H1 (cell line): ENCODE measurements at regions not wholly inside any gene's neighbourhood (a gene's known extent, or its start where the extent isn't known, plus 50 kb on each side); places are given as distances from the start of the nearest gene placed in this dataset.

Experiments
- CTCF ChIA-PET: fragments of 300-600 bp; sonication (Branson Sonifier 250); formaldehyde crosslinking; loops from one replicate; lab custom pipeline; 2021; ENCODE audit not compliant: partially characterized antibody; lab: Charles Lee
- POLR2A ChIA-PET: fragments of 300-600 bp; sonication (Branson Sonifier 250); formaldehyde crosslinking; loops from one replicate; lab custom pipeline; 2021; ENCODE audit warnings: inconsistent platforms; ENCODE audit not compliant: partially characterized antibody; lab: Charles Lee
- DNase-seq, 2 experiments: peaks; one replicate each; pipeline versions ENCODE4 v3.0.0 to v3.0.0-alpha.2; 2010 to 2022; ENCODE audit warnings: low spot score in 2 of 2, low read depth in 1 of 2, mixed read lengths in 1 of 2
- FAIRE-seq: peaks from 2 replicates; lab custom pipeline; 2011; peaks lifted over from hg19 to GRCh38; lab: Jason Lieb, UNC
- H2AFZ ChIP-seq: 2 replicates; pipeline ENCODE4 v1.8.1; 2012; ENCODE audit warnings: low read length, inconsistent platforms
- H2AK5ac ChIP-seq: 2 replicates; pipeline ENCODE4 v1.6.1; 2013; ENCODE audit warnings: low read depth, low read length
- H2BK120ac ChIP-seq: replicated peaks from 2 replicates; pipeline ENCODE3; 2013; ENCODE audit warnings: low read depth, low read length, inconsistent platforms
- H2BK12ac ChIP-seq: 2 replicates; pipeline ENCODE4 v1.6.1; 2013; ENCODE audit warnings: low read depth, low read length
- H2BK15ac ChIP-seq: 2 replicates; pipeline ENCODE4 v1.6.1; 2013; ENCODE audit warnings: low read length
- H2BK20ac ChIP-seq: 2 replicates; pipeline ENCODE4 v1.6.1; 2013; ENCODE audit warnings: low read length
- H2BK5ac ChIP-seq: 2 replicates; pipeline ENCODE4 v1.6.1; 2013; ENCODE audit warnings: low read depth, low read length
- H3K14ac ChIP-seq: 2 replicates; pipeline ENCODE4 v1.6.1; 2013; ENCODE audit warnings: inconsistent platforms; ENCODE audit not compliant: insufficient read length
- H3K18ac ChIP-seq: 2 replicates; pipeline ENCODE4 v1.6.1; 2013; ENCODE audit warnings: low read length; ENCODE audit errors: extremely low read depth
- H3K23ac ChIP-seq: 2 replicates; pipeline ENCODE4 v1.6.1; 2013; ENCODE audit warnings: inconsistent platforms; ENCODE audit not compliant: insufficient read length
- H3K23me2 ChIP-seq: 2 replicates; pipeline ENCODE4 v1.6.1; 2013; ENCODE audit warnings: low read depth, low read length
- H3K27ac ChIP-seq: 2 replicates; pipeline ENCODE4 v1.6.1; 2011; ENCODE audit warnings: low read depth, low read length, inconsistent platforms
- H3K27me3 ChIP-seq, 4 experiments: replicated peaks in 1 of 4; 1 replicate in 1 of 4; 2 replicates in 3 of 4; pipeline versions ENCODE4 v1.6.1 to v1.8.1; 2011 to 2013; ENCODE audit warnings: low read length in 3 of 4, mild to moderate bottlenecking in 3 of 4, inconsistent platforms in 2 of 4, mixed read lengths in 2 of 4, moderate library complexity in 1 of 4; ENCODE audit not compliant: control insufficient read depth in 3 of 4, insufficient read depth in 3 of 4; ENCODE audit errors: extremely low read depth in 1 of 4
- H3K36me3 ChIP-seq, 4 experiments: 2 replicates each; pipeline versions ENCODE4 v1.6.1 to v1.8.1; 2011 to 2013; ENCODE audit warnings: mild to moderate bottlenecking in 4 of 4, low read length in 3 of 4, moderate library complexity in 2 of 4, control low read depth in 1 of 4, inconsistent platforms in 1 of 4; ENCODE audit not compliant: insufficient read depth in 4 of 4, control insufficient read depth in 2 of 4
- H3K4ac ChIP-seq: replicated peaks from 2 replicates; pipeline ENCODE3; 2013; ENCODE audit warnings: low read length, low read depth, mixed read lengths, inconsistent platforms; ENCODE audit not compliant: insufficient read length
- H3K4me1 ChIP-seq, 4 experiments: replicated peaks in 1 of 4; 1 replicate in 1 of 4; 2 replicates in 3 of 4; pipeline versions ENCODE4 v1.6.1 to v1.8.1; 2011 to 2013; ENCODE audit warnings: low read length in 3 of 4, inconsistent platforms in 2 of 4, mixed read lengths in 1 of 4; ENCODE audit not compliant: insufficient read depth in 4 of 4, control insufficient read depth in 3 of 4
- H3K4me2 ChIP-seq, 2 experiments: 2 replicates each; pipeline versions ENCODE4 v1.6.1 to v1.8.1; 2011 to 2013; ENCODE audit warnings: low read depth in 2 of 2, low read length in 2 of 2, control low read depth in 1 of 2, inconsistent platforms in 1 of 2, mild to moderate bottlenecking in 1 of 2; ENCODE audit not compliant: insufficient read depth in 1 of 2
- H3K4me3 ChIP-seq, 4 experiments: fragments of 200-600, 300-600 bp in 1 of 4; sonication (generic), shearing (Covaris generic), sonication (Bioruptor Twin) in 1 of 4; 2 replicates each; pipeline versions ENCODE4 v1.5.1 to v1.8.1; 2011 to 2016; ENCODE audit warnings: low read length in 4 of 4, low read depth in 3 of 4, control low read depth in 2 of 4, inconsistent platforms in 2 of 4, mild to moderate bottlenecking in 2 of 4, mixed read lengths in 1 of 4, moderate library complexity in 1 of 4; ENCODE audit not compliant: insufficient read depth in 2 of 4; ENCODE audit errors: extremely low read depth in 1 of 4
- H3K56ac ChIP-seq: replicated peaks from 2 replicates; pipeline ENCODE3; 2013; ENCODE audit warnings: low read depth, mild to moderate bottlenecking, mixed read lengths, low read length, inconsistent platforms; ENCODE audit not compliant: insufficient read length
- H3K79me1 ChIP-seq: 2 replicates; pipeline ENCODE4 v1.6.1; 2013; ENCODE audit warnings: low read depth, low read length, control low read depth
- H3K79me2 ChIP-seq, 2 experiments: 2 replicates each; pipeline versions ENCODE4 v1.6.1 to v1.8.1; 2012 to 2013; ENCODE audit warnings: low read length in 2 of 2, mild to moderate bottlenecking in 2 of 2, inconsistent platforms in 1 of 2; ENCODE audit not compliant: insufficient read depth in 2 of 2, control insufficient read depth in 1 of 2
- H3K9ac ChIP-seq, 4 experiments: replicated peaks in 1 of 4; 1 replicate in 1 of 4; 2 replicates in 3 of 4; pipeline versions ENCODE4 v1.6.1 to v1.8.1; 2011 to 2013; ENCODE audit warnings: low read depth in 3 of 4, low read length in 3 of 4, control low read depth in 2 of 4, mild to moderate bottlenecking in 2 of 4, moderate library complexity in 2 of 4, inconsistent platforms in 1 of 4; ENCODE audit errors: extremely low read depth in 1 of 4
- H3K9me3 ChIP-seq, 2 experiments: 2 replicates each; pipeline versions ENCODE4 v1.6.1 to v1.8.1; 2012 to 2013; ENCODE audit warnings: mild to moderate bottlenecking in 2 of 2, moderate library complexity in 2 of 2, control low read depth in 1 of 2, inconsistent platforms in 1 of 2, low read depth in 1 of 2, low read length in 1 of 2, mixed read lengths in 1 of 2; ENCODE audit not compliant: insufficient read depth in 2 of 2
- H4K20me1 ChIP-seq, 2 experiments: replicated peaks in 1 of 2; 2 replicates each; pipeline versions ENCODE3 to v1.8.1; 2011 to 2013; ENCODE audit warnings: inconsistent platforms in 2 of 2, low read length in 2 of 2, mild to moderate bottlenecking in 1 of 2; ENCODE audit not compliant: insufficient read depth in 2 of 2, control insufficient read depth in 1 of 2
- H4K5ac ChIP-seq: 2 replicates; pipeline ENCODE4 v1.6.1; 2013; ENCODE audit warnings: low read length, low read depth, mixed read lengths, inconsistent platforms; ENCODE audit not compliant: insufficient read length
- H4K8ac ChIP-seq: 2 replicates; pipeline ENCODE4 v1.8.0; 2013; ENCODE audit warnings: mild to moderate bottlenecking, moderate library complexity, low read length, inconsistent platforms; ENCODE audit not compliant: insufficient read depth; ENCODE audit errors: extremely low read depth
- H4K91ac ChIP-seq: replicated peaks from 2 replicates; pipeline ENCODE3; 2013; ENCODE audit warnings: low read length, mixed read lengths, inconsistent platforms; ENCODE audit not compliant: insufficient read length
- CHD2 ChIP-seq: IDR thresholded peaks from 2 replicates; pipeline ENCODE4 v1.6.1; 2012; ENCODE audit warnings: low read length, improper control_type of control experiment
- WGBS, 2 experiments: shearing (Covaris generic) in 1 of 2; methylation state at CpG; one replicate each; pipeline versions ENCODE4 v1.1.6 to v1.1.7; 2013 to 2015; ENCODE audit warnings: low lambda C conversion rate in 2 of 2, mixed read lengths in 2 of 2, inconsistent platforms in 1 of 2, low coverage in 1 of 2, missing lambda C conversion rate in 1 of 2; ENCODE audit not compliant: insufficient replicate concordance in 2 of 2, insufficient coverage in 1 of 2, insufficient read length in 1 of 2; ENCODE audit errors: extremely low coverage in 1 of 2, missing lambda C conversion rate in 1 of 2; 5-methylcytosine and 5-hydroxymethylcytosine counted together

- Histone ChIP-seq H4K20me1 (no peaks in the 10 kb centered on the region), H2AK5ac (no peak overlapping the region), H2AFZ (no peak overlapping the region), H4K8ac (no peak overlapping the region), H3K4ac (no peak overlapping the region), H2BK5ac (no peak overlapping the region), H3K23ac (no peak overlapping the region), H3K4me1 (no peaks in the 10 kb centered on the region), H3K27ac (no peak overlapping the region), H3K27me3 (no peaks in the 10 kb centered on the region), H4K5ac (no peak overlapping the region), H3K4me3 (no peak overlapping the region), H3K36me3 (no peaks in the 10 kb centered on the region), H3K4me2 (no peak overlapping the region), H2BK12ac (no peak overlapping the region), H2BK15ac (no peak overlapping the region), H2BK20ac (no peak overlapping the region), H3K23me2 (no peaks in the 10 kb centered on the region), H3K79me2 (no peaks in the 10 kb centered on the region), H4K91ac (no peak overlapping the region), H3K18ac (no peak overlapping the region), H3K14ac (no peak overlapping the region), H3K79me1 (no peaks in the 10 kb centered on the region), H3K9ac (no peak overlapping the region), H3K9me3 (peaks cover 0 to 7% of the 10 kb centered on the region in 2 experiments; a peak in 1 of 4 replicates), H2BK120ac (no peak overlapping the region), H3K56ac (no peak overlapping the region)
- POLR2A ChIA-PET = no interaction called here
- no peak for DNase-seq
- CTCF ChIA-PET = no interaction called here
- whole genome bisulfite sequencing, 2 experiments = 88% methylated on average over 5 of the region's 6 CpGs; no CpG with 5 or more reads in 1 of the 2 experiments
- FAIRE-seq = no peak
- no peak for TF ChIP-seq CHD2
These were observed 468.2 kb upstream of the DIPK2B start for GRCh38 chrX:45668686-45669443.
